HEK293 (cell line): ENCODE measurements at regions not wholly inside any gene's neighbourhood (a gene's known extent, or its start where the extent isn't known, plus 50 kb on each side); places are given as distances from the start of the nearest gene placed in this dataset.

ENCODE experiments used
- CTCF ChIP-seq: fragments of 450-650 bp; formaldehyde crosslinking; IDR thresholded peaks from 2 replicates; pipeline ENCODE4 v1.5.1; 2016; ENCODE audit warnings: missing biosample characterization, missing genetic modification characterization
- ELK4 ChIP-seq: IDR thresholded peaks from 2 replicates; pipeline ENCODE4 v1.6.1; 2011; ENCODE audit warnings: mild to moderate bottlenecking, low read depth, low read length, borderline replicate concordance
- RBAK ChIP-seq: fragments of 450-650 bp; formaldehyde crosslinking; IDR thresholded peaks from 2 replicates; pipeline ENCODE4 v1.5.1; 2016; ENCODE audit warnings: missing biosample characterization, missing genetic modification characterization
- REPIN1 ChIP-seq: fragments of 450-650 bp; formaldehyde crosslinking; IDR thresholded peaks from 2 replicates; pipeline ENCODE4 v1.5.1; 2017; ENCODE audit warnings: missing biosample characterization, missing genetic modification characterization, low read depth
- ZNF148 ChIP-seq: fragments of 450-650 bp; formaldehyde crosslinking; IDR thresholded peaks from 2 replicates; pipeline ENCODE4 v1.5.0; 2017; ENCODE audit warnings: missing biosample characterization, missing genetic modification characterization, borderline replicate concordance
- ZNF514 ChIP-seq: fragments of 450-650 bp; formaldehyde crosslinking; IDR thresholded peaks from 2 replicates; pipeline ENCODE4 v1.5.1; 2016; ENCODE audit warnings: missing biosample characterization, missing genetic modification characterization
- ZNF600 ChIP-seq: fragments of 450-650 bp; formaldehyde crosslinking; IDR thresholded peaks from 2 replicates; pipeline ENCODE4 v1.5.1; 2016; ENCODE audit warnings: missing biosample characterization, missing genetic modification characterization

- TF ChIP-seq CTCF (tag by site-specific recombination) (no peak), ELK4 (no peak), ZNF148 (no peak), ZNF600 (tag by site-specific recombination) (no peak), ZNF514 (tag by site-specific recombination) (no peak), REPIN1 (tag by site-specific recombination) (no peak), RBAK (tag by site-specific recombination) (no peak)
These were observed 217.7 kb downstream of the HRH4 start for GRCh38 chr18:24678107-24678506.
